ENCODE measurements at regions not wholly inside any gene's neighbourhood (a gene's known extent, or its start where the extent isn't known, plus 50 kb on each side); places are given as distances from the start of the nearest gene placed in this dataset.

- TF ChIP-seq, protein P1, sequence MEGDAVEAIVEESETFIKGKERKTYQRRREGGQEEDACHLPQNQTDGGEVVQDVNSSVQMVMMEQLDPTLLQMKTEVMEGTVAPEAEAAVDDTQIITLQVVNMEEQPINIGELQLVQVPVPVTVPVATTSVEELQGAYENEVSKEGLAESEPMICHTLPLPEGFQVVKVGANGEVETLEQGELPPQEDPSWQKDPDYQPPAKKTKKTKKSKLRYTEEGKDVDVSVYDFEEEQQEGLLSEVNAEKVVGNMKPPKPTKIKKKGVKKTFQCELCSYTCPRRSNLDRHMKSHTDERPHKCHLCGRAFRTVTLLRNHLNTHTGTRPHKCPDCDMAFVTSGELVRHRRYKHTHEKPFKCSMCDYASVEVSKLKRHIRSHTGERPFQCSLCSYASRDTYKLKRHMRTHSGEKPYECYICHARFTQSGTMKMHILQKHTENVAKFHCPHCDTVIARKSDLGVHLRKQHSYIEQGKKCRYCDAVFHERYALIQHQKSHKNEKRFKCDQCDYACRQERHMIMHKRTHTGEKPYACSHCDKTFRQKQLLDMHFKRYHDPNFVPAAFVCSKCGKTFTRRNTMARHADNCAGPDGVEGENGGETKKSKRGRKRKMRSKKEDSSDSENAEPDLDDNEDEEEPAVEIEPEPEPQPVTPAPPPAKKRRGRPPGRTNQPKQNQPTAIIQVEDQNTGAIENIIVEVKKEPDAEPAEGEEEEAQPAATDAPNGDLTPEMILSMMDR (IDR thresholded peaks at IDR 0.05), result no peak
- no peak for TF ChIP-seq POLR2AphosphoS5 (IDR thresholded peaks at IDR 0.05)
- no peak for TF ChIP-seq POLR2A (IDR thresholded peaks at IDR 0.05)
- TF ChIP-seq EP300 (IDR thresholded peaks at IDR 0.05), result no peak
Measured at GRCh38 chrX:149272690-149273463, 232.2 kb downstream of the IDS start.
